Panc1 (cell line): ENCODE measurements at regions not wholly inside any gene's neighbourhood (a gene's known extent, or its start where the extent isn't known, plus 50 kb on each side); places are given as distances from the start of the nearest gene placed in this dataset.

ENCODE experiments used
- ATAC-seq: fragments of 200-7000 bp; cut with Tn5 transposase; 2 replicates; pipeline ENCODE4 v1.9.1; 2020; ENCODE audit warnings: mild to moderate bottlenecking, moderate library complexity
- BruUV-seq: library from RNA; stranded (reverse); fragments of 400-500 nt; replicated peaks from 2 replicates; lab custom pipeline; 2021; lab: Mats Ljungman, UMichigan
- CTCF ChIA-PET: fragments of 300-600 bp; sonication (Branson Sonifier 250); formaldehyde crosslinking; loops from one replicate; lab custom pipeline; 2022; ENCODE audit warnings: antibody characterized with exemption; lab: Charles Lee
- POLR2A ChIA-PET: fragments of 300-600 bp; sonication (Branson Sonifier 250); formaldehyde crosslinking; loops from one replicate; lab custom pipeline; 2022; ENCODE audit warnings: antibody characterized with exemption; lab: Charles Lee
- DNase-seq: peaks from one replicate; pipeline ENCODE4 v3.0.0-alpha.2; 2010; ENCODE audit warnings: low read depth, low spot score
- H3K27ac ChIP-seq: 2 replicates; pipeline ENCODE4 v1.5.1; 2011; ENCODE audit warnings: mild to moderate bottlenecking, low read length, inconsistent platforms
- H3K27me3 ChIP-seq: fragments of 200-500 bp; sonication (Bioruptor generic); 2 replicates; pipeline ENCODE4 v1.6.0; 2014; ENCODE audit warnings: low read length, inconsistent platforms; ENCODE audit not compliant: control insufficient read depth, insufficient read depth
- H3K36me3 ChIP-seq: fragments of 200-500 bp; sonication (Bioruptor generic); 2 replicates; pipeline ENCODE4 v1.5.1; 2014; ENCODE audit warnings: inconsistent platforms, mild to moderate bottlenecking, low read length, moderate library complexity; ENCODE audit not compliant: control insufficient read depth, insufficient read depth
- H3K4me1 ChIP-seq: 2 replicates; pipeline ENCODE4 v1.5.1; 2011; ENCODE audit warnings: inconsistent platforms, mild to moderate bottlenecking, low read length, moderate library complexity; ENCODE audit not compliant: control insufficient read depth, insufficient read depth
- H3K4me3 ChIP-seq, 2 experiments: 2 replicates each; pipeline ENCODE4 v1.5.1; 2011 to 2012; ENCODE audit warnings: low read depth in 2 of 2, low read length in 2 of 2, mild to moderate bottlenecking in 2 of 2, inconsistent platforms in 1 of 2, moderate library complexity in 1 of 2
- H3K9me3 ChIP-seq: fragments of 200-500 bp; sonication (Bioruptor generic); 2 replicates; pipeline ENCODE4 v1.5.1; 2014; ENCODE audit warnings: low read depth, mild to moderate bottlenecking, inconsistent platforms, low read length, moderate library complexity; ENCODE audit not compliant: control insufficient read depth, insufficient read depth
- POLR2AphosphoS5 ChIP-seq: IDR thresholded peaks from 2 replicates; pipeline ENCODE4 v1.6.1; 2012; ENCODE audit warnings: mild to moderate bottlenecking, low read depth, low read length, moderate library complexity
- SIN3A ChIP-seq: IDR thresholded peaks from 2 replicates; pipeline ENCODE4 v1.6.1; 2012; ENCODE audit warnings: low read depth, mild to moderate bottlenecking, low read length, moderate library complexity, borderline replicate concordance; ENCODE audit not compliant: insufficient read depth
- TCF7L2 ChIP-seq: IDR thresholded peaks from 2 replicates; pipeline ENCODE4 v1.6.1; 2011; ENCODE audit warnings: mild to moderate bottlenecking, low read depth, low read length, inconsistent platforms
- in situ Hi-C: cut with HindIII; loops from 2 replicates; pipeline ENCODE4 v1.10.0; 2016; ENCODE audit warnings: low sequenced_read_pairs, low pct_unique_long_range_greater_than_20kb
- intact Hi-C: fragments of 100-400 bp; cut with micrococcal nuclease; formaldehyde crosslinking; loops from one replicate; pipeline ENCODE4 v1.10.0; 2022; ENCODE audit not compliant: unreplicated experiment
- TF ChIP-seq, protein P1 (sequence below), 2 experiments: IDR thresholded peaks; 2 replicates each; pipeline ENCODE4 v1.6.1; 2011 to 2012; ENCODE audit warnings: low read depth in 2 of 2, control low read depth in 1 of 2, low read length in 1 of 2, mild to moderate bottlenecking in 1 of 2, moderate library complexity in 1 of 2; ENCODE audit not compliant: insufficient read depth in 1 of 2
- TF ChIP-seq, protein P2 (sequence below): fragments of 450-650 bp; IDR thresholded peaks from 2 replicates; pipeline ENCODE4 v1.5.1; 2017; ENCODE audit warnings: mild to moderate bottlenecking

DNA sequence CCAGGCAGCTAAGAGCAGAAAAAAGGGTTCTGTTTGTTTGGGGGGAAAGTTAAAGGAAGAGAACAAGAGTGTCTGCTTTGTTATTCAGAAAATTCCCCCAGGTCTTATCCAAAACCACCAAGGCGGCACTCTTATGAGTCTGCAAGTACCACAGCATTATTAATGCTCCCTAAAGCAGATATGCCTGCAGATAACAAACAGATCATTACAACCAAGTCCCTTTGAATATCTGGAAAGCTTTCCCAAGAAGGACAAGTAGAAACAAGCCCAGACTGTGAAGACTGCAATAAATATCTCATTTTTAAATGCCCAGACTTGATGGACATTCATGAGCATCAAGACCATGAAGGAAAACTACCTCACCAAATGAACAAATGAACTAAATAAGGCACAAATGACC lies 278.6 kb upstream of the TMEFF2 start:
- TF ChIP-seq, protein P1, sequence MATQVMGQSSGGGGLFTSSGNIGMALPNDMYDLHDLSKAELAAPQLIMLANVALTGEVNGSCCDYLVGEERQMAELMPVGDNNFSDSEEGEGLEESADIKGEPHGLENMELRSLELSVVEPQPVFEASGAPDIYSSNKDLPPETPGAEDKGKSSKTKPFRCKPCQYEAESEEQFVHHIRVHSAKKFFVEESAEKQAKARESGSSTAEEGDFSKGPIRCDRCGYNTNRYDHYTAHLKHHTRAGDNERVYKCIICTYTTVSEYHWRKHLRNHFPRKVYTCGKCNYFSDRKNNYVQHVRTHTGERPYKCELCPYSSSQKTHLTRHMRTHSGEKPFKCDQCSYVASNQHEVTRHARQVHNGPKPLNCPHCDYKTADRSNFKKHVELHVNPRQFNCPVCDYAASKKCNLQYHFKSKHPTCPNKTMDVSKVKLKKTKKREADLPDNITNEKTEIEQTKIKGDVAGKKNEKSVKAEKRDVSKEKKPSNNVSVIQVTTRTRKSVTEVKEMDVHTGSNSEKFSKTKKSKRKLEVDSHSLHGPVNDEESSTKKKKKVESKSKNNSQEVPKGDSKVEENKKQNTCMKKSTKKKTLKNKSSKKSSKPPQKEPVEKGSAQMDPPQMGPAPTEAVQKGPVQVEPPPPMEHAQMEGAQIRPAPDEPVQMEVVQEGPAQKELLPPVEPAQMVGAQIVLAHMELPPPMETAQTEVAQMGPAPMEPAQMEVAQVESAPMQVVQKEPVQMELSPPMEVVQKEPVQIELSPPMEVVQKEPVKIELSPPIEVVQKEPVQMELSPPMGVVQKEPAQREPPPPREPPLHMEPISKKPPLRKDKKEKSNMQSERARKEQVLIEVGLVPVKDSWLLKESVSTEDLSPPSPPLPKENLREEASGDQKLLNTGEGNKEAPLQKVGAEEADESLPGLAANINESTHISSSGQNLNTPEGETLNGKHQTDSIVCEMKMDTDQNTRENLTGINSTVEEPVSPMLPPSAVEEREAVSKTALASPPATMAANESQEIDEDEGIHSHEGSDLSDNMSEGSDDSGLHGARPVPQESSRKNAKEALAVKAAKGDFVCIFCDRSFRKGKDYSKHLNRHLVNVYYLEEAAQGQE (IDR thresholded peaks at IDR 0.05; ENCODE audit: insufficient read depth in 1 of 2, low read depth in 2 of 2, low read length in 1 of 2): no peak
- in situ Hi-C loops (no loop called here), intact Hi-C loops (no loop called here)
- ChIA-PET CTCF (no interaction called here), POLR2A (no interaction called here)
- no peak for DNase-seq
- H3K9me3 ChIP-seq: no peaks in the 10 kb centered on the region
- H3K36me3 ChIP-seq: no peaks in the 10 kb centered on the region
- no peaks in the 10 kb centered on the region for H3K27me3 ChIP-seq
- no peak for ATAC-seq
- H3K27ac ChIP-seq: no peak overlapping the region
- H3K4me1 ChIP-seq: no peaks in the 10 kb centered on the region
- BruUV-seq: no TSS peak
- H3K4me3 ChIP-seq: no peak overlapping the region

DNA sequence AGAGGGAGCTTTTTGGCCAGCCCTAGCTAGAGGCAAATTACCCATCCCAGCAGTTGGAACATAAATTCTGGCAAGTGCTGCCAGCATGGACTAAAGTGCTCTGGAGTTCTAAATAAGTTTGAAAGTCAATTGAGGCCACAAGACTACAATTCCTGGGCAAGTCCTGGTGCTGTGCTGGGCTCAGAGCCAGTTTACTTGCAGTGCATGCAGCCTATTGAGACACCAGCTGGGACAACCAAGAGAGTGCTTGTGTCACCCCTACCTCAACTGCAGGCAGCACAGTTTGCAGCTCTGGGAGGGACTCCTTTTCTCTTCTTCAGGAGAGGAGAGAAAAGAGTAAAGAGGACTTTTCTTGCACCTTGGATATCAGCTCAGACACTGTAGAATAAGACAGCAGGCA lies 277.2 kb upstream of the TMEFF2 start:
- Histone ChIP-seq H3K27ac (no peak overlapping the region), H3K36me3 (no peaks in the 10 kb centered on the region), H3K4me3 (no peak overlapping the region), H3K27me3 (no peaks in the 10 kb centered on the region), H3K9me3 (no peaks in the 10 kb centered on the region), H3K4me1 (no peaks in the 10 kb centered on the region)
- ATAC-seq (no peak), DNase-seq (no peak)
- intact Hi-C loops (no loop called here), in situ Hi-C loops (no loop called here)
- ChIA-PET CTCF (no interaction called here), POLR2A (no interaction called here)
- TF ChIP-seq SIN3A (no peak), POLR2AphosphoS5 (no peak), TCF7L2 (no peak)
- TF ChIP-seq, protein P2, sequence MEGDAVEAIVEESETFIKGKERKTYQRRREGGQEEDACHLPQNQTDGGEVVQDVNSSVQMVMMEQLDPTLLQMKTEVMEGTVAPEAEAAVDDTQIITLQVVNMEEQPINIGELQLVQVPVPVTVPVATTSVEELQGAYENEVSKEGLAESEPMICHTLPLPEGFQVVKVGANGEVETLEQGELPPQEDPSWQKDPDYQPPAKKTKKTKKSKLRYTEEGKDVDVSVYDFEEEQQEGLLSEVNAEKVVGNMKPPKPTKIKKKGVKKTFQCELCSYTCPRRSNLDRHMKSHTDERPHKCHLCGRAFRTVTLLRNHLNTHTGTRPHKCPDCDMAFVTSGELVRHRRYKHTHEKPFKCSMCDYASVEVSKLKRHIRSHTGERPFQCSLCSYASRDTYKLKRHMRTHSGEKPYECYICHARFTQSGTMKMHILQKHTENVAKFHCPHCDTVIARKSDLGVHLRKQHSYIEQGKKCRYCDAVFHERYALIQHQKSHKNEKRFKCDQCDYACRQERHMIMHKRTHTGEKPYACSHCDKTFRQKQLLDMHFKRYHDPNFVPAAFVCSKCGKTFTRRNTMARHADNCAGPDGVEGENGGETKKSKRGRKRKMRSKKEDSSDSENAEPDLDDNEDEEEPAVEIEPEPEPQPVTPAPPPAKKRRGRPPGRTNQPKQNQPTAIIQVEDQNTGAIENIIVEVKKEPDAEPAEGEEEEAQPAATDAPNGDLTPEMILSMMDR: no peak
- TF ChIP-seq, protein P1 (IDR thresholded peaks at IDR 0.05; ENCODE audit: insufficient read depth in 1 of 2, low read depth in 2 of 2, low read length in 1 of 2): no peak
- no TSS peak for BruUV-seq
